Body of pancreas (tissue), 4 donors: ENCODE measurements at regions not wholly inside any gene's neighbourhood (a gene's known extent, or its start where the extent isn't known, plus 50 kb on each side); places are given as distances from the start of the nearest gene placed in this dataset.
"Not testable (repeated sequence)": the region's sequence is repeated elsewhere in the genome, so short reads cannot be mapped to it uniquely, and the experiment has no call there.

ENCODE experiments used
- CTCF ChIP-seq, 7 experiments: fragments of 450-650 bp in 4 of 7; fragments of 200-600 bp in 3 of 7; sonication (generic) in 3 of 7; IDR thresholded peaks; one replicate each; pipeline ENCODE4 v1.5.1; 2016 to 2019; ENCODE audit warnings: antibody characterized with exemption in 7 of 7
- POLR2A ChIP-seq, 3 donors: fragments of 450-650 bp; IDR thresholded peaks; one replicate each; pipeline ENCODE4 v1.6.1; 2016; ENCODE audit warnings: antibody characterized with exemption in 3 of 3, mild to moderate bottlenecking in 2 of 3

GRCh38 chr9:40939888-40940209 is 188.6 kb downstream of the FOXD4L6 start:
- TF ChIP-seq CTCF, POLR2A (IDR thresholded peaks at IDR 0.05): not testable (repeated sequence)
